ENCODE measurements at regions not wholly inside any gene's neighbourhood (a gene's known extent, or its start where the extent isn't known, plus 50 kb on each side); places are given as distances from the start of the nearest gene placed in this dataset.

DNA sequence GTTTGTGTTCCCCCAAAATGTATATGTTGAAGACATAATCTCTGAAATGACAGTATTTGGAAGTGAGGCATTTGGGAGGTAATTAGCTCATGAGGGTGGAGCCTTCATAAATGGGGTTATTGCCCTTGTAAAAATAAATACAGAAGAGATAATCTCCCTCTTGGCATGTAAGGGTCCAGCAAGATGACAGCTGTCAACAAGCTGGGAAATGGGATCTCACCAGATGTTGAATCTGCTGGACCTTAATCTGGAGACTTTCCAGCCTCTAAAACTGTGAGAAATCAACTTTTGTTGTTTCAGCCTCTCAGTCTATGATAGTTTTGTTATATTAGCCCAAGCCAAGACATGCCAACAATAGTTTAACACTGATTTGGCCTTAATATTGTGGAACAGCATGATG is 438.2 kb upstream of the PCDH7 start:
- no peak overlapping the region for H3K4me3 ChIP-seq (replicated peaks in 1 of 2; ENCODE audit: low read depth in 2 of 2, low read length in 2 of 2)
- TF ChIP-seq, protein P1, sequence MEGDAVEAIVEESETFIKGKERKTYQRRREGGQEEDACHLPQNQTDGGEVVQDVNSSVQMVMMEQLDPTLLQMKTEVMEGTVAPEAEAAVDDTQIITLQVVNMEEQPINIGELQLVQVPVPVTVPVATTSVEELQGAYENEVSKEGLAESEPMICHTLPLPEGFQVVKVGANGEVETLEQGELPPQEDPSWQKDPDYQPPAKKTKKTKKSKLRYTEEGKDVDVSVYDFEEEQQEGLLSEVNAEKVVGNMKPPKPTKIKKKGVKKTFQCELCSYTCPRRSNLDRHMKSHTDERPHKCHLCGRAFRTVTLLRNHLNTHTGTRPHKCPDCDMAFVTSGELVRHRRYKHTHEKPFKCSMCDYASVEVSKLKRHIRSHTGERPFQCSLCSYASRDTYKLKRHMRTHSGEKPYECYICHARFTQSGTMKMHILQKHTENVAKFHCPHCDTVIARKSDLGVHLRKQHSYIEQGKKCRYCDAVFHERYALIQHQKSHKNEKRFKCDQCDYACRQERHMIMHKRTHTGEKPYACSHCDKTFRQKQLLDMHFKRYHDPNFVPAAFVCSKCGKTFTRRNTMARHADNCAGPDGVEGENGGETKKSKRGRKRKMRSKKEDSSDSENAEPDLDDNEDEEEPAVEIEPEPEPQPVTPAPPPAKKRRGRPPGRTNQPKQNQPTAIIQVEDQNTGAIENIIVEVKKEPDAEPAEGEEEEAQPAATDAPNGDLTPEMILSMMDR (IDR thresholded peaks at IDR 0.05; ENCODE audit: low read depth, low read length): no peak
- no peak for DNase-seq (ENCODE audit: low read depth in 2 of 2)

DNA sequence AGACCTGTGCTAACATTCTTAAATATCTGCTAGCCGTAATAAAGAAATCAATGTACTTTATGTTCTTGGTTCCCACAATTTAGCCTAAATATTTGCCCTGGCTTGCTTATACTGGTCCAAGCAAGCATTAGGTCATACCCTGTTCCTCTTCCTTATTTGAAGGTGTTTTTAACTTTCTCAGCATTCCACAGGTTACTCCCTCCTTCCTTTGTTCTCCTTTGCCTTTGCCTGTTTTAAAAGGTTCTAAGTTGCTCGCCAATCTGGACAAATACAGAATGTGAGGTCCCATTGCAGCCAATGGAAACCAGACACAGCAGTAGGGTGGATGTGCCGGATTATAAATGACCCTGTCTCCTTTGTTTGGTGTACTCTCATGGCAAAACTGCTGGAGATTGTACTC is 436.8 kb upstream of the PCDH7 start:
- H3K4me3 ChIP-seq (replicated peaks in 1 of 2; ENCODE audit: low read depth in 2 of 2, low read length in 2 of 2): no peak overlapping the region
- TF ChIP-seq, protein P1 (IDR thresholded peaks at IDR 0.05; ENCODE audit: low read depth, low read length): no peak
- DNase-seq (ENCODE audit: low read depth in 2 of 2): no peak

DNA sequence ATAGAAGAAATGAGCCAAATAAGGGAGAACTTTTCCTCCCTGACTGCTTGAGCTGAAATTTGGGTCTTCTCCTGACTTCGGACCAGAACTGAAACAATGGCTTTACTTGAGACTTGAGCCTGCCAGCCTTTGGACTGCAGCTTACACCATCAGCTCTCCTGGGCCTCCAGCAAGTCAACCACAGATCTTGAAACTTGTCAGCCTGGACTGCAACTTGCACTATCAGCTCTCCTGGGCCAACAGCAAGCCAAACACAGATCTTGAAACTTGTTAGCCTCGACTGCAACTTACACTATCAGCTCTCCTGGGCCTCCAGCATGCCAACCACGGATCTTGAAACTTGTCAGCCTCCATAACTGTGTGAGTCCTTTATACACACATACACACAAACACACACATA is 425.9 kb upstream of the PCDH7 start:
- TF ChIP-seq, protein P1 (IDR thresholded peaks at IDR 0.05; ENCODE audit: low read depth, low read length): no peak
- DNase-seq (ENCODE audit: low read depth in 2 of 2): no peak
- no peak overlapping the region for H3K4me3 ChIP-seq (replicated peaks in 1 of 2; ENCODE audit: low read depth in 2 of 2, low read length in 2 of 2)

DNA sequence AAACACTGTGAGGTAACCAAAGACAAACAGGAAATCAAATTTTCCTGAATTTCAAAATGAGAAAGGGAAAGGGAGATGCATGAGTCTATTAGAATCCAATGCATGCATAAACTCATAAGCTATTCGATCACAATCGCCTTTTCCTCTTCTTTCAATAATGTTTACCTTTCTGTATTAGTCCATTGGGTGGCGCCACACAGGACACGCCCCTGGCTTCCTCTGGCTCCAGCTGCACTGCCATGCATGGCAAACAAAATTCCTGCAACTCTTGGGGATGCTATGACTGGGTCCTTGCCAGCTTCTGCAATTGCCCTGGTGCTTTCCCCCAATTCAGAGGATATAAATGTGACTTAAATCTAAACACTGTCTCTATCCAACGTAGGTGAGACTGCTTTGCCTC is 424.5 kb upstream of the PCDH7 start:
- no peak overlapping the region for H3K4me3 ChIP-seq (replicated peaks in 1 of 2; ENCODE audit: low read depth in 2 of 2, low read length in 2 of 2)
- TF ChIP-seq, protein P1 (IDR thresholded peaks at IDR 0.05; ENCODE audit: low read depth, low read length): no peak
- no peak for DNase-seq (ENCODE audit: low read depth in 2 of 2)

DNA sequence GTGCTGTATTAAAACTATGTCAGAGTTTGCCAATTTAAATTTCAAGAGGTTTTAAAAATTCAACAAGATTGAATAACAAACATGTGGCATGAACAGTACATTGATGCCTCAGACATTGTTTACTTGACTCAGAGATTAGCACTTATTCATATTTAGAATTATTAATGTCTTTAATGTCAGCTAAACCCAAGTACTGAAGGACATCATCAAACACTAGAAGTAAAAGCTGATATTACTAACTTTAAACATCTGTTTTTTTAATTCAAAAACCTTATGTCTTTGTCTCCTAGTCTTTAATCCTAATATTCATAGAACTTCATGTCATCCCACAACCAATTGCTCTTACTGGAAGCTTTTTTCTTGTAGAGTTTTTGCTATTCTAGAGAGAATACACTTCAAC is 406.2 kb upstream of the PCDH7 start:
- no peak for DNase-seq (ENCODE audit: low read depth in 2 of 2)
- no peak overlapping the region for H3K4me3 ChIP-seq (replicated peaks in 1 of 2; ENCODE audit: low read depth in 2 of 2, low read length in 2 of 2)
- TF ChIP-seq, protein P1 (IDR thresholded peaks at IDR 0.05; ENCODE audit: low read depth, low read length): no peak

DNA sequence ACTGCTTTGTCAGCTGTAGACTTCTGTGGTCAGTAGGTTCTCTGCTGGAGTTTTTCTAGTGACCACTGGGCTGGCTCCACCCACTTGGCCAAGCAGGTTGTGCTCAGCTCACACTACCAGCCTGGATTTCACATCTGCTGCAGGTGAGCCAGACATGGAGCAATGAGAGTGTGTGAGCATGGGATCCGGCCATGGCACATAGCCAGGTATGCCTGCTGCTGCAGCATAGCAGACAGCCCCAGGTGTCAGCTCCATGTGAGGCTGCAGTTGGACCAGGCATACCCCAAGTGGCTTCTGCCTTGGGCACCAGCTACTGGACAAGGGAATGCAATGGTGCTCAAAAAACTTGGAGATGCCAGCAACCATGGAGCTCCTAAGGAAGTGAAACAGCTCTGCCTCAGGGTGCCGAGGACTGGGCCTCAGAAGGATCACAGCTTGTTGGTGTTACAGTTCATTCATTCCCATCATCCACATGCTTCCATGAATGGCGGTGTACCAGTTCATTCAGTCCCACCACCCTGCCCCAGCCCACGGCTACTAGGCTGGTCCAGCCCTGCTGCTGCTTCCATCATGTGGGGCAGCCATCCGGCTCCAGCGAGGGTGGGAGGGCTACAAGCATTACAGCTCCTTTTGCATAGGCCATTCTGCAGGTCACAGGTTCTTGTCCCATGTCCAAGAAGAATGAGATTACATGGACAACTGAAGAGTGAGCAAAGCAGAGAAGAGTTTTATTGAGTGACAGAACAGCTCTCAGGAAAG is 389.1 kb upstream of the PCDH7 start:
- TF ChIP-seq, protein P1 (IDR thresholded peaks at IDR 0.05; ENCODE audit: low read depth, low read length): no peak
- H3K4me3 ChIP-seq (replicated peaks in 1 of 2; ENCODE audit: low read depth in 2 of 2, low read length in 2 of 2): no peak overlapping the region
- DNase-seq (ENCODE audit: low read depth in 2 of 2): no peak

DNA sequence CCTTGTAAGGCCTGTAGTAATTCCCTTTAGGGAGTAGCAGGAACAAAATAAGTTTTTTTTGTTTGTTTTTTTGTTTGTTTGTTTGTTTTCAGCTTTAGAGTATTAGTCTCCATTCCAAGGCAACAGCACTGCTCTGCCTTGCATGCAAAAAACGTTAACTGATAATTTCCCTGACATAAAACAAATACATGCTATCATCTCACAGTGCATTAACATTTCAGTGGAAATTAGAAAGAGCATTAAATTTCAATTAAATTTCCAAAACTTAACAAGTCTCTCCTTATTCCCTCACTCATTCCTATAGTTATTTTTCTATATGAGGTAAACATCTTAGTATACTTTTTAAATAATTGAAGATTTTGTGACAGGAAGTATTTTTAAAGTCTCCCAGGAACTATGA is 378.4 kb upstream of the PCDH7 start:
- no peak for DNase-seq (ENCODE audit: low read depth in 2 of 2)
- H3K4me3 ChIP-seq (replicated peaks in 1 of 2; ENCODE audit: low read depth in 2 of 2, low read length in 2 of 2): no peak overlapping the region
- TF ChIP-seq, protein P1 (IDR thresholded peaks at IDR 0.05; ENCODE audit: low read depth, low read length): no peak

All from cardiac fibroblast (primary cell).